HepG2 (cell line): ENCODE measurements at regions not wholly inside any gene's neighbourhood (a gene's known extent, or its start where the extent isn't known, plus 50 kb on each side); places are given as distances from the start of the nearest gene placed in this dataset.

Experiments used
- ATAC-seq: fragments of 200-7000 bp; cut with Tn5 transposase; 3 replicates; pipeline ENCODE4 v1.9.1; 2020; ENCODE audit warnings: mild to moderate bottlenecking, moderate library complexity
- BruUV-seq: library from RNA; stranded (reverse); fragments of 400-500 nt; replicated peaks from 2 replicates; lab custom pipeline; 2021; lab: Mats Ljungman, UMichigan
- CTCF ChIA-PET: fragments of 300-600 bp; formaldehyde crosslinking; extraction: SDS; loops from one replicate; lab custom pipeline; 2021; ENCODE audit warnings: low total read pairs, inconsistent platforms, low intra/inter-chr PET ratio; lab: Yijun Ruan, JAX
- POLR2A ChIA-PET: fragments of 350-600 bp; sonication (Branson Sonifier 250); formaldehyde crosslinking; loops from one replicate; lab custom pipeline; 2020; ENCODE audit warnings: antibody characterized with exemption, inconsistent platforms; lab: Yijun Ruan, JAX
- DNase-seq: peaks from one replicate; pipeline ENCODE4 v3.0.0-alpha.2; 2015; ENCODE audit warnings: low spot score
- FAIRE-seq: peaks from 3 replicates; lab custom pipeline; 2011; peaks lifted over from hg19 to GRCh38; lab: Jason Lieb, UNC
- H2AFZ ChIP-seq: one replicate; pipeline ENCODE4 v1.6.1; 2011; ENCODE audit warnings: low read length, inconsistent platforms
- H3K27ac ChIP-seq: fragments of 300-600 bp; 3 replicates; pipeline ENCODE4 v1.8.0; 2011; ENCODE audit warnings: mixed run types, mild to moderate bottlenecking, mixed read lengths, low read length, inconsistent platforms; ENCODE audit not compliant: insufficient read depth; ENCODE audit errors: extremely low read length
- H3K27me3 ChIP-seq, 2 experiments: fragments of 200-600 bp in 1 of 2; 2 replicates in 1 of 2; 3 replicates in 1 of 2; pipeline versions ENCODE4 v1.6.0 to v1.8.0; 2011; ENCODE audit warnings: low read length in 2 of 2, mild to moderate bottlenecking in 2 of 2, moderate library complexity in 2 of 2, inconsistent platforms in 1 of 2; ENCODE audit not compliant: insufficient read depth in 2 of 2, control insufficient read depth in 1 of 2
- H3K36me3 ChIP-seq, 2 experiments: fragments of 200-600 bp in 1 of 2; replicated peaks in 1 of 2; 2 replicates in 1 of 2; 3 replicates in 1 of 2; pipeline versions ENCODE4 v1.5.1 to v1.8.0; 2011; ENCODE audit warnings: low read length in 2 of 2, inconsistent platforms in 1 of 2; ENCODE audit not compliant: insufficient read depth in 2 of 2, control insufficient read depth in 1 of 2
- H3K4me1 ChIP-seq: 2 replicates; pipeline ENCODE4 v1.5.1; 2012; ENCODE audit warnings: low read length, inconsistent platforms; ENCODE audit not compliant: insufficient read depth
- H3K4me2 ChIP-seq: 2 replicates; pipeline ENCODE4 v1.6.0; 2011; ENCODE audit warnings: low read depth, low read length, inconsistent platforms
- H3K4me3 ChIP-seq, 3 experiments: fragments of 200-600 bp in 1 of 3; sonication (generic), shearing (Covaris generic) in 1 of 3; replicated peaks in 1 of 3; 2 replicates each; pipeline ENCODE4 v1.5.1; 2011 to 2016; ENCODE audit warnings: low read length in 3 of 3, inconsistent platforms in 2 of 3, low read depth in 2 of 3, mild to moderate bottlenecking in 2 of 3, control low read depth in 1 of 3, mixed read lengths in 1 of 3; ENCODE audit not compliant: insufficient read depth in 1 of 3
- H3K79me2 ChIP-seq: one replicate; pipeline ENCODE4 v1.6.1; 2011; ENCODE audit warnings: low read length, inconsistent platforms; ENCODE audit not compliant: insufficient read depth
- H3K9ac ChIP-seq: 2 replicates; pipeline ENCODE4 v1.6.0; 2011; ENCODE audit warnings: mild to moderate bottlenecking, low read depth, low read length, inconsistent platforms; ENCODE audit not compliant: insufficient read depth
- H3K9me3 ChIP-seq: 2 replicates; pipeline ENCODE4 v1.5.1; 2012; ENCODE audit warnings: mild to moderate bottlenecking, low read length
- H4K20me1 ChIP-seq: 2 replicates; pipeline ENCODE4 v1.6.0; 2011; ENCODE audit warnings: inconsistent platforms, mild to moderate bottlenecking, low read length, moderate library complexity; ENCODE audit not compliant: insufficient read depth
- MTF1 ChIP-seq: sonication (generic); formaldehyde crosslinking; IDR thresholded peaks from 2 replicates; pipeline ENCODE4 v1.5.0; 2020; ENCODE audit warnings: missing genetic modification reagents
- NR2C2 ChIP-seq: sonication (generic); formaldehyde crosslinking; IDR thresholded peaks from 2 replicates; pipeline ENCODE4 v1.4.0; 2020; ENCODE audit warnings: missing genetic modification reagents, mild to moderate bottlenecking, moderate library complexity, borderline replicate concordance
- NRL ChIP-seq: sonication (generic); formaldehyde crosslinking; IDR thresholded peaks from 2 replicates; pipeline ENCODE4 v1.5.0; 2020; ENCODE audit warnings: missing genetic modification reagents, mild to moderate bottlenecking, moderate library complexity, borderline replicate concordance
- RBM22 ChIP-seq: fragments of 200-400 bp; formaldehyde crosslinking; optimal IDR thresholded peaks from 2 replicates; pipeline ENCODE3; 2017; ENCODE audit warnings: mild to moderate bottlenecking, low read length, moderate library complexity
- SRF ChIP-seq: IDR thresholded peaks from 2 replicates; pipeline ENCODE4 v1.6.1; 2011; ENCODE audit warnings: mild to moderate bottlenecking, low read depth, low read length, moderate library complexity
- YEATS4 ChIP-seq: sonication (generic); formaldehyde crosslinking; IDR thresholded peaks from 2 replicates; pipeline ENCODE4 v1.4.0; 2020; ENCODE audit warnings: missing genetic modification reagents, borderline replicate concordance
- ZBTB25 ChIP-seq: IDR thresholded peaks from 2 replicates; pipeline ENCODE4 v1.6.1; 2018; ENCODE audit warnings: missing genetic modification reagents
- ZNF337 ChIP-seq: sonication (generic); formaldehyde crosslinking; IDR thresholded peaks from 2 replicates; pipeline ENCODE4 v1.5.1; 2020; ENCODE audit warnings: missing genetic modification reagents, low read depth, mild to moderate bottlenecking, borderline replicate concordance
- ZNF460 ChIP-seq: sonication (generic); formaldehyde crosslinking; IDR thresholded peaks from 2 replicates; pipeline ENCODE4 v1.5.1; 2020; ENCODE audit warnings: missing genetic modification reagents, mild to moderate bottlenecking, borderline replicate concordance
- ZNF75D ChIP-seq: sonication (generic); formaldehyde crosslinking; IDR thresholded peaks from 2 replicates; pipeline ENCODE4 v1.8.1; 2023; ENCODE audit warnings: missing genetic modification reagents, mild to moderate bottlenecking, borderline replicate concordance
- ZNF781 ChIP-seq: sonication (generic); formaldehyde crosslinking; IDR thresholded peaks from 2 replicates; pipeline ENCODE4 v1.5.1; 2020; ENCODE audit warnings: borderline replicate concordance, mild to moderate bottlenecking, missing genetic modification reagents; ENCODE audit errors: not compliant biosample characterization
- ZNF891 ChIP-seq: sonication (generic); formaldehyde crosslinking; IDR thresholded peaks from 2 replicates; pipeline ENCODE4 v1.5.0; 2020; ENCODE audit warnings: mild to moderate bottlenecking, missing genetic modification reagents
- WGBS: methylation state at CpG from one replicate; pipeline ENCODE4 v1.1.6; 2017; ENCODE audit warnings: low lambda C conversion rate; 5-methylcytosine and 5-hydroxymethylcytosine counted together
- in situ Hi-C: cut with HindIII; loops from 2 replicates; pipeline ENCODE4 v1.10.0; 2017; ENCODE audit warnings: low pct_unique_long_range_greater_than_20kb; ENCODE audit not compliant: extremely low pct_ligation_motif_present
- intact Hi-C: fragments of 100-400 bp; cut with micrococcal nuclease; formaldehyde crosslinking; loops from one replicate; pipeline ENCODE4 v1.10.0; 2022; ENCODE audit not compliant: unreplicated experiment

GRCh38 chr13:106163426-106163825 is 372.0 kb downstream of the EFNB2 start (continued):
- TF ChIP-seq NRL (CRISPR knock-in tag) = no peak
- no peak for TF ChIP-seq SRF
- no peak for TF ChIP-seq ZNF891
- no peak for TF ChIP-seq ZNF781 (CRISPR knock-in tag)

DNA sequence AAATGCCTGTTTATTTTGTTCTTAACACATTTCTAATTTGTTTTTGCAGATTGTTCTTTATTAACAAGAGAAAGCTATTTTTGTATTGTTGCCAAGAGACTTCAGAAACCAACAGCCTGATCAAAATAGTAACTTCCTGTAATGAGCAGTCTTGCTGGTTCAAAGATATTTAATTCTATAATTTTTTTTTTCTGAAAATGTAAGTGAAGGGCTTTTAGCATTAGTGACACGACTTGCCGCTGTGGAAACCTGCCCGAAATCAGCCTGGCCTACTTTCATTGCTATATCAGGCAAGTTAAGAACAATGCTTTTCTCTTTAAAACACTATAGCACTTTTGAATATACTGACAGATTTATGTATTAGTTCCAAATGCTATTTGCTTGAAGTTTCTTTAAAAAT is 374.3 kb downstream of the EFNB2 start:
- in situ Hi-C loops = no loop called here
- TF ChIP-seq ZNF460 (no peak), ZNF75D (CRISPR knock-in tag) (no peak), ZBTB25 (no peak), YEATS4 (no peak), MTF1 (CRISPR knock-in tag) (no peak), ZNF337 (CRISPR knock-in tag) (no peak), NR2C2 (CRISPR knock-in tag) (no peak), RBM22 (no peak)
- TF ChIP-seq, all 625 proteins: peak for 0
- no peak for FAIRE-seq
- Histone ChIP-seq H4K20me1 (no peaks in the 10 kb centered on the region), H3K4me3 (no peak overlapping the region), H3K9ac (no peak overlapping the region), H3K79me2 (no peaks in the 10 kb centered on the region), H3K4me2 (no peak overlapping the region), H3K27ac (no peak overlapping the region), H2AFZ (no peak overlapping the region), H3K36me3 (no peaks in the 10 kb centered on the region), H3K4me1 (no peaks in the 10 kb centered on the region), H3K27me3 (0 out of 5 replicates have a peak, but pooled peaks cover 0 to 1% of the 10 kb centered on the region in 2 experiments), H3K9me3 (no peaks in the 10 kb centered on the region)
- no peak for ATAC-seq
- intact Hi-C loops = no loop called here
- CTCF ChIA-PET = no interaction called here
- POLR2A ChIA-PET = no interaction called here
- no peak for DNase-seq
- 47% methylated on average over 3 of the region's 3 CpGs for WGBS
- no TSS peak for BruUV-seq
